Endometrium (tissue), 2 donors: ENCODE measurements at regions not wholly inside any gene's neighbourhood (a gene's known extent, or its start where the extent isn't known, plus 50 kb on each side); places are given as distances from the start of the nearest gene placed in this dataset.
A peak's percentile ranks its signal among the peaks of the same experiment; 100 is the strongest.

Experiments used
- FAIRE-seq: peaks from 2 replicates; lab custom pipeline; 2012; peaks lifted over from hg19 to GRCh38; lab: Jason Lieb, UNC
- donor health status: control.
- donor health status: control.

DNA sequence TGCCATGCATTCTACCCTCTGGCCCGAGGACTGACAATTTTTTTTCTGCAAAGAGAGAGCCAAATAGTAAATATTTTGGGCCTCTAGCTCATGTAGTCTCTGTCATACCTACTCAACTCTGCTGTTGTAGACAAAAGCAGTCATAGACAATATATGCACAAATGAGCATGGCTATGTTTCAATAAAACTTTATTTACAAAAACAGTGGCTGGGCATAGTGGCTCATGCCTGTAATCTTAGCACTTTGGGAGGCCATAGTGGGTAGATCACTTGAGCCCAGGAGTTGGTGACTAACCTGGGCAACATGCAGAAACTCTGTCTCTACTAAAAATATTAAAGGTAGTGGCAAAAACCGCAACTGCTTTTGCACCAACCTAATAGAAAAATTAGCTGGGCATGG lies 153.7 kb upstream of the BTG1 start:
- no peak for FAIRE-seq

DNA sequence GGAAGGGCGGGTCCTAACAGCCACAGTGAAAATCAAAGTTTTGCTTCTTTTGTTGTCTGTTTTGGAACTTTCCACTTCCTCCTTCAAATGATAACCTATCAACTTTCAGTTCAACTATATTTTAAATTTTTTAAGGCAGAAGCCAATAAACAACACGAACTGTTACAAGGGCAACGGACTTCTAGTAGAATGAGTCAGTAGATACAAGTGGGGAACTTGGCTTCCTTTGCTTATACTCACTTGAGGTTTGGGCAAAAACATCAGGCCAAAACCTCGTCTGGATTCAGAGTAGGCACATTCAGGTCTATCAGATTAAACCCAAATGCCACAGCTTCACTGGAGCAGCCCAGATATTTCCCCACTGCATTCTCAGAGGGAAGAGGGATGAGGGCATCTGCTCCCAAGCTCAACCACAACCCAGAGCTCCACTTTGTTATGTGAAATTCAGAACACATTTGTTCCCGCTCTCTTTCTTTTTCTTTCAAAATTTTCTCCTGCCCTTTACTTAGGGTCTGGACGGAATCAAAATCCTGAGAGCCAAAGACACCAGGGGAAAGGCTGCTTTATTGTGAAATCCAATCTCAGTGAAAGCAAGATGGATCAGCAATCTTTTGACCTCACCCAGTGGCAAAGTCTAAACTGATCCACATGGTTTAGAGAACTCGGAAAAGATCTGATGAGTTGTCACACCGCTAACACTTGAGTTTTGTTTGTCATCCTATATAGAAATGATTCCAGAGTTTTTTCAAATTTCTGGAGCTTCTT lies 152.5 kb upstream of the BTG1 start:
- no peak for FAIRE-seq

DNA sequence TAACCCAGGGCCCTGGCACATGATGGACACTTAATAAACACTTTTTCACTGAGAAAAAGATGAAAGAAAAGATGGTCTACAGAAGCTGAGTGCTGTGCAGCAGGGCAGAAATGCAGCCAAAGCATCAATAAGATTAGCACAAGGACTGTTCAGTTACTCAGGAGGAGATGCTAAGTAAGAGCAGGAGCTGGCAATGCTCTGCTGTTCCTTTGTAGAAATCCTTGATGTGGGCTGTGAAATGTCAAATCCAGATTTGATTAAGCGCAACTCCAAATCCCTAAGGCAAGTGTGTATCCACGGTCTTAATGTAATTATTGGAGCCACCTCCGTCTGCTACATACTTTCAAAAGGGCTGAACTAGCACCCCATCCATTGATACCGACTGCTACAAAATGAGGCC lies 151.8 kb upstream of the BTG1 start:
- FAIRE-seq: no peak

DNA sequence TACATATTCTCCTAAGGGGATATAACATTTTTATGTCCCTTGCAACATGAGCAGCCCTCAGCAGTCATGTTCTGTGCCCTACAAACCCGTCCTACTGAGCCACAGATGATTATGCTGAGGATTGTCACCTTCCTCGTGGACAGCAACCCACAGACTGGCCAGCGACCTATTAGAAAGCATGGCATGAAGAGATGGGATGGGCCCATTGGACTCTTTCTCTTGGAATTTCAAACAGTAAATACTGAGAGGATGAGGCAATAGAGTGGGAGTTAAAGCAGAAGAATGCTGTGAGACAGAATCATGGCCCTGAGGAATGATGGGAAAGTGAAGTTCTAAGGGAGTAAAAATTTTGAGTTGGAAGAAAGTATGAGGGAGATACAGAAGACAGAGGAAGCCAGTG lies 149.9 kb upstream of the BTG1 start:
- no peak for FAIRE-seq

DNA sequence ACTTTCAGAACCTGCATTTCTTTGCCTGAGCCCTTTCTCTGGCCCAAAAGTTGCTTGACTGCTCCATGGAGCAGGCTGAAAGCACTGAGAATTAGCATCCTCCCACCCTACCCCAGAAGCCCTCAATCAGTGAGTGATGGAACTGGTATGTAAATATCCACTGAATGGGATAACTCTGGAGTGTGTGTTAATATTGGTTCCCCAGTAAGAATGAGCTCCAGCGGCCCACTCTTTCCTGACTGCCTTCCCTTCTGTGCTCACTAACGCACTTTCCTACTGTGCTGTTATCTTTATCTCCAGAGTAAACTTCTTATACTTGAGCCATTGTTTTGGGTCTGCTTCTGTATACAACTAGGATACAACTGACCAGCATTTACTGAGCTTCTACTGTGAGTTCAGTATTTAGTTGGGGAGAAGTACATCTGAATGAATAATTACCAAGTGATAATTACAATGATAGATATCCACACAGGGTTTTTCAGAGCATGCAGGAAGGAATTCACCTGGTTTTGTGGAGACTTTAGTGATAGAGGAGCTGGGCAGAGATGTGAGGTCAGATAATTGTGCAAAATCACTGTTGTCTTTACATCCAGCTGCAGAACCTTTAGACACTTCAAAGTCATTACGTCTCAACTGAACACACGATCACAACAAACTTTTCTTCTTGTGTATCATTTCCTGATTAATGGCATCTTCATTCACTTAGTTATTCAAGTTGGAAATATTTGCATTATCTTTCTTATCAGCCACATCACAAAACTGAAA lies 149.2 kb upstream of the BTG1 start:
- FAIRE-seq: no peak

DNA sequence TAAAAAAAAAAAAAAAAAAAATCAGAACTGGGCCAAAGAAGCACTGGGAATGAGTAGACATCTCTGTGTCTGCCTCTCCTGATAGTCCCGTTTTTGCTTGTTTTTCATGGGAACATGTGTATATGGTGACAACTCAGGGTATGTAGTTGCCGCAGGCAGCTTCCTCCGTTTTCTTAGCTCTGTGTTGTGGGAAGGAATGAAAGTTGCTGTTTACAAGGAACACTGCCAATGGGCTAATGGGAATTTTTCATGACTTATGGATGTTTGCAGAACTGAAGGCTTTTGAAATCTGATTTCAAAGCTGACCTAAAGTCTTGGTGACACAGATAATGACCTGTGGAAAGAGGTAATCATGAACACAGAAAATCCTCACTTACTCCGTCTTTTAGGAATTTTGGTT lies 146.4 kb upstream of the BTG1 start:
- FAIRE-seq: peak; percentile 69

DNA sequence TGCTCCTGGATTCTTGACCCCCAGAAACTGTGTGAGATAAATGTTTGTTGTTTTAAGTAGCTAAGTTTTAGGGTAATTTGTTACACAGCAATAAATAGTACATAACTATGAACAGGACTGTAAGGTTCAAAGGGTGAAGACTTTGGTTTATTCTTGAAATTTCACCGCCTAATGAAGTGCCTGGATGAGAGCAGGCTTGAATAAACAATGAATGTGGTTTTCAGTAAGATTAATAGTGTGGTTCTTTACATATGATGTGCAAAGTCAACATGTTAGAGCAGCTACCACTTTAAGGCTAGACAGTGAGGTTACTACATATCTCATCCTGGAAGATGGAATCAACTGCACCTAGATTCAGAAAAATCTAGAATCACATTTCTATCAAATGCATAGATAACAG lies 145.2 kb upstream of the BTG1 start:
- no peak for FAIRE-seq

DNA sequence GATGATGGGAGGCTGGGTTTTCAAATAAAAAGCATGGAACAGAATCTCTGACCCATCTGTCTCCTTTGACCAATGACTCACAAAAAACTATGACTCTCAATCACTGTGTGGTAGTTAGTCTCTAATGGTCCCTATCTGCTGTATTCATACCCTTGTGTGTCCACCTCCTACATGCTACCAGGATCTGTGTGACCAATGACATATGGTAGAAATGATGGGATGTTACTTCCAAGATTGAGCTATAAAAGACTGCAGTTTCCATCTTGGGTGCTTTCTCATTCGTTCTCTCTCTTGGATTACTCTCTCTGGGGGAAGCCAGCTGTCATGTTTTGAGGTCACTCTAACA lies 144.7 kb upstream of the BTG1 start:
- FAIRE-seq: no peak

DNA sequence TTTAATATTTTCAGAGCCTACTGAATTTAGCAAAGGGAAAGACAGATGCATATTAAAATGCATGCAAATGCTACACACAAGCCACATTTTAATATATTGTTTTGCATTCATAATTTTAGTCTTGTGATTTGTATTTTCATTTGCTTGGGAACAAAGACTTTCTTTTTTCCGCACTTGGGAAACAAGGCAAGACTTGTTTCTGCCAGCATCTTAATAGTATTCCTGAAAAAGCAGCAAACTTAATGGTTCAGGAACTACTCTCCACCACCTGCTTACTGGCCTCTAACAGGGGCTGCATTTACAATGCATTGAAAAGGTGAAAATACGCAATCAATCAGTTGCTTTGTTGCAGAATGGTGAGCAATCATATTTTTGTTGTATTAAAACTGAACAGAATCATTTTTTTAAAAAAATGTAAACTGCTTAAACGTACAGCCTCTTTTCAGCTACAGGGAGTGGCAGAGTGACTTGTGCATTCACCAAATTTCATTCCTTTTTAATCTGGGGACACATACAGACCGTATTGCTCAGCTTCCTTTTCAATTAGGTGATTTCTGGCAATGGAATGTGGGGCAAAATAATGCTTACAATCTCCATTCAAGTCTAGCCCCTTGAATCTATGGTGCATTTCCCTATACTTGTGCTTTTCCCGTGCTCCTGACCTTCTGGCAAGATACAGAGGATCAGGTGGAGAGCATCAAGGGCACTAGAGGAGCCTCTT lies 144.1 kb upstream of the BTG1 start:
- FAIRE-seq: no peak

DNA sequence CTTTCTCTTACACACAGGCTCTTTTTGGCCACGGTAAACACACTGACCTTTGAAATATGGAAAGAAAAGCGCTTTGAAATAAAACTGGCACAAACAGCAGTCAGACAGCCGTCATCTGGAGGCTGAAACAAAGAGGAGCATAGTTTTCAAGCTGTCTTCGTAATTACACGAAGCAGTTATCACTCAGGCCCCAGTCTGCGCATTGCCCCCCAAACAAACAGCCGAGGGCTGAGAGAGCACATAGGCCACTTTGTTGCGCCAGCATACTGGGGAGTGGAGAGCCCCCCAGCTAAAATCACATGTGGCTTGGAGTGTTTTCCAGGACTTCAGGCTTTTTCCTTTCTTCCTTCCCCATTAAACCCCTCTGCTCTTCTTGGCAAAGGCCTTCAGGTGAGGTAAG lies 142.9 kb upstream of the BTG1 start:
- FAIRE-seq: no peak

DNA sequence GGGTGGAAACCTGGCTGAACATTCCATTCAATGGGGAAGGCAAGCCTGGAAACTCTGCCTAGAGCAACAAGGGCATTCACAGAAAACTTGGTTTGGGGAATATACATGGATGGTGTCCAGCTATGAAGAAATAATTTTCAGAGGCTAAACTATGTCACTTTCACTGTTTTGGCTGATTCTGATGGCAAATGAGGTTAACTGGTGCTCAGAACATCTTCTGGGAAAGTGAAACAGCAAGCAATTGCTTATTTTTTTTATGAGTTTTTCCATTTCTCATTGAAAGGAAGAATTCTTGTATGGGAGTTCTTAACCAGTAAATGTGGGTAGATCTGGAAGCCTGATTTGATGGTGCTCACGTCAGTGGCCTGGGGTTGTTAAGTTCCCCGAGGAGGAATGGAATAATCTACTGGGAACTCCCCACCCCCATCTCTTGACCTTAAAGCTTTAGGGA lies 132.8 kb upstream of the BTG1 start:
- no peak for FAIRE-seq

DNA sequence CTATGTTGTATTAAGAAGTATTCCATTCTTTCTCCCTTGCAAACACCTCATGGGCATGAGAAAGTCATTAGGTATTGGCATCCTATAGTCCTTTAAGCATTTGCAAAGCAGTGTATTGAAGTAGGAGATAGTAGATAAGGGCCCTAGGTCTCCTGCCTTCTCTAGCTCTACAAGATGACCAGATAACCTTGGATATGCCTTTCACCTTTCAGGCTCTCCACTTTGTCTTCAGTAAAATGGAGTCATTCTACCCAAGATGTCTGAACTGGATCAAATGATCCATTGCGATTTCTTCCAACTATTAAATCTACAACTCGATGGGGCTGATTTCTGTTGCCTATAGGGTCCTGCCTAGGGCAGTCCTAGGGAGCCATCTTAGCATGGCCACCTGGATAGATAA lies 132.1 kb upstream of the BTG1 start:
- FAIRE-seq: no peak

DNA sequence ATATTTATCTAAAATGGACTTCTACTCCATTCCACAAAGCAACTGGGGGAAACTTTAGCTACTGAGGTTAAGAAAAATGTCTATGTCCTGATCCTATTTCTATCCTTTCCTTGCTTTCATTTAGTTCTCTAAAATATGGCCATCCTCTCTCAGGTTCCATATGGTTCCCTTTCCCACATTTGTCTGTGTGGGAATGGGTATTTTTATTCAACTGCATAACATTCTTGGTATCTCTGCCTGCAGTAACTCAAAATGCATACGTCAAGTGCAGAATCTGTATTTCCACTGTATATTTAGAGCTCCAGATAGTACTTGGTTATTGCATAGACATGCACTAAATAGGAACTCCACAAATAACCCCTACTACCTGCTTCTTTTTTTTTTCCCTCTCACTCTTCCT lies 130.6 kb upstream of the BTG1 start:
- FAIRE-seq: no peak

DNA sequence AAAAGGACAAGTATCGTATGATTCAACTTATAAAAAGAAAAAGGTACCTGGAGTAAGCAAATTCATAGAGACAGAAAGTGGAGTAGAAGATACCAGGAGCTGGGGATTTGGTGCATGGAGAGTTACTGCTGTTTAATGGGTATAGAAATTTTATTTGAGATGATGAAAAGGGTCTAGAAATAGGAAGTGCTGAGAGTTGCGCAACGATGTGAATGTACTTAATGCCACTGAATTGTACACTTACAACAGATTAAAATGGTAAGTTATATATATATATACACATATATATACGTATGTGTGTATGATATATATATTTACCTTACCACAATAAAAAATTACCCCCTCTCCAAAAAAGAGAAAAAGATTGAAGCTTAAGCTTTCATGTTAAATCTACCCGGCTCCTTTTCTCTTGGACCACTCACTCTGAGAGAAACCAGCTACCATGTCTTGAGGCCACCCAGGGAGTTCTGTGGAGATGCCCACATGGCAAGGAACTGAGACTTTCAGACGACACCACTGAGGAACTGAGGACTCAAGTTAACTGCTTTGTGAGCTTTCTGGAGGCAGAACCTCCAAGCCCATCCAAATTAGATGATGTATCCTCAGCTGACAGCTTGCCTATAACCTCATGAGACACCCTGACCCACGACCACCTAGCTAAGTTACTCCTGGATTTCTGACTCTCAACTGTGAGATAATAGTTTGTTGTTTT lies 130.0 kb upstream of the BTG1 start:
- FAIRE-seq: no peak

DNA sequence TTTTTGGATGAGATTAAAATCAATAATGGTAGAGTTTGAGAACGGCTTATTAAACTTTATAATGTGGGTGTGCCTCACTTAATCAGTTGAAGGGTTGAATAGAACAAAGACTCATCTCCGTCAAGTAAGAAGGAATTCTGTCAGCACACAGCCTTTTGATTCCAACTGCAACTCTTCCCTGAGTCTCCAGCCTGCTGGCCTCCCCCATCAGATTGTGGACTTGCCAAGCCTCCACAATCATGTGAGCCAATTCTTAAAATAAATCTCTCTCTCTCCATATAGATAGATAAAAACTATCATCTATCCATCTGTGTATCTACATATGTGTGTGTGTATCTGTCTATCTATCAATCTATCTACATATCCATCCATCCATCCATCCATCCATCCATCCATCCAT lies 127.4 kb upstream of the BTG1 start:
- FAIRE-seq: no peak

DNA sequence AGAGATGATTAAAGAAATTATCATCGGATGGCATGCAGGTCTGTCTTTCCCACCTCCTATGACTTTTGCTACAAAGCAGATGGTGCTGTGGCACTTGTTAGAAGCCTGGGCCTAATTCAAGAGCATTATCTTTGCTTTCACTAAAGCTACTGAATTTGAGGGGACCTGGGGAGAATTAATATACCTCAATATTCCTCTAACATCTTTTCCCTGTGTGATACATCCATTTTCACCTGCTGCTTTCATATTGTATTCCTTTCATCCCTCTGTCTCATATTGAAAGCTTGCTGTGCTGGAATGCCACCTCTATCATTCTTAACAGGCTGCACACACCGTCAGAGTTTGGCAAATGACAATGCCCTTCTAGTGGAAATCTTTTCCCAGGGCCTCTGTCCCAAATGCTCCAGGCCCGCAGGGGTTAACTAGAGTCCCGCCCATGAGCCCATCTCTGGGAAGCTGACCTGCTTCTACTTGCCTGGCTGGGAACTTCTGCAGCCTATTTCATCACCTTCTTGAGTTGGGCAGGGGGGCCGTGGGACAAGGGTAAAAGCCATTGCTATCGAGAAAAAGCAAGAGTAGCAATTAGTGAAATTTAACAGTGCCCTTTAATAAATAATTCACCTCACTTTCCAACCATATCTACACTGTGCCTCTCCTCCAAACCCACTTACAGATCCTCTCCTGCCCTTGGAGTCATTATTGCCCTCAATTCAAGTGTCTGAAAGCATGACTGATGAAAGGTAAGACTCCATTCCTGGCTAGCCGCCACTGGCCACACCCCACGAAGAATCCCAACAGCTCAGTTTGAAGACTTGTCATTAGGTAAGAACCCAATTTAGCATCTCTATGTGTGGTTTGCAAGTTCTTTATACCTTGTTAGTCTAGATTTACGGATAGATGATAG lies 126.7 kb upstream of the BTG1 start:
- no peak for FAIRE-seq

DNA sequence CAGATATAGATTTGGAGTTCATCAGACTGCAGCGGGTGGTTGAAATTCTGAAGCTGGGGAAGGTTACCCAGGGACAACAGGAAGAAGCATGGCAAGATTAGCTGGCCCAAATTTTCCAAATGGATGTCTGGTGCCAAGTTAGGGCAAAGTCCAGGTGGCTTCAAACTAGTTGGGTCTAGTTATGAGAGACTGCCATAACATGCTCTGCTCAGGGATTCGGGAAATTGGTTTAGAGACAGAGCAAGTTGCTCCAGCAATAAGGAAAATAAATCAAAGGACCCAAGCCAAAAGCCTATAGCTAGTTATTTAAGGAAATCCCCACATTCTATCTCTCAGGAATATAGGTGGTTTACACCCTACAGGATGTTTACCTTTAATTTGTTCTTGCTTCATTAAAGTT lies 125.7 kb upstream of the BTG1 start:
- FAIRE-seq: no peak

DNA sequence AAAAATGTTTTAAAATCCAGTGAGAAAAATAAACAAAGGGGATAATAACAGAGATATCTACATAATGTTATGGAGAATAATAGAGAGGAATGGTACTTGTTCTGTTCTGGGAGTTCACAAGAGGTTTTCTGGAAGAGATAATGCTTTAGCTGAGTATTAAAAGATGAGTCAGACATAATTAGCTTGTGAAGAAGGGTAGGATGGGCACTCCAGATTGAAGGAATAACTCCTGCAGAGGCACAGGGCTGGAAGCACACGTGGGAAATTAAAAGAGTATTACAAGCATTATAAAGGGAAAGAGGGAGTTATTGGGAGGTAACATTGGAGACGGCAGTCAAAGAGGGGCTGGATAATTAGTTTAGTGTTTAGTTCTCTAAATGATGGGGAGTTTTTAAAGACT lies 124.9 kb upstream of the BTG1 start:
- no peak for FAIRE-seq

DNA sequence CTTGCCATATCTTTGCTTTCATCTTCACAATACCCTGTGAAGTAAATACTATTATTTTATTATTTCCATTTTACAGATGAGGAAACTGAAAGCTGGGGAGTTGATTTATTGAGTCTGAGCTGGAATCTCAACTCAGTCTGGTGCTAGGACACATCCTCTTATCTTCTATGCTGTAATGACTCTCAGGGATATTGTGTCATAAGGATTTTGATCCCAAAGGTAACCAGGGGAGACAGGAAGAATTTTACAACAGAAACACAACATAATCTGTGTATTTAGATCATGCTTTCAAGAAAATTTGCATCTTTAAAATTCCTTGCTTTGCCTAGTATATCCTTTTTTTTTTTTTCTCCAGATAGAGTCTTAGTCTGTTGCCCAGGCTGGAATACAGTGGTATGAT lies 123.3 kb upstream of the BTG1 start:
- no peak for FAIRE-seq

DNA sequence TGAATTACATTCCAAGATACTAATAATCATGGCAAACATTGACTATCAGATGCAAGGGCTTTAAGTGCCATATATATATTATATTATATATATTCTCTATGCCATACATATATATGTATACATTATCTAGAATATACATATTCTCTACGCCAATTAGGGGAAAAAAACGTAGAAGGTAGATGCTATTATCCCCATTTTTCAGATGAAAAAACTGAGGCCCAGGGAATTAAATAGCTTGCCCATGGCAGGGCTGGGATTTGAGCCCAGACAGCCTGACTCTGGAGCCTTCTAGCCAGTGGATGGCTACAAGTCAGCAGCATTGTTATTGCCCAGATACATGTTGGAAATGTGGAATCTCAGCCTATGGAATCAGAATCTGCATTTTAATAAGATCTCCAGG lies 116.0 kb upstream of the BTG1 start:
- FAIRE-seq: no peak

DNA sequence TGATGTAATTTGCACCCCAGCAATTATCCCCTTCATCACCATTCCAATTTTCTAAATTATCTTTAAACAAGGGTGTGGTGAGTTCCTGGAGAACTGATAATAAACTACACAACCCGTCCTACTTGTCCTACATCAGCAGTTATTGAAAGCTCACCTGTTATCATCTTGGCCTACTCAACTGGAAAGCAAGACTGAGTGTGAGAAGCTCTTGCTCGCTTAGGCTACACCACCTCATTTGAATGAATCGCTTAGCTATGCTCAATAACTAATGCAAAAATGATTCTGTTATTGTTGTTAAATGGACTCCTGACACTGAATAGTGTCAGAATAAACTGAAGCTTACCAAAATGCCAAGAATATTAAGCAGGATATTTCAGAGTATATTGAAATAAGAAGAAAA lies 115.4 kb upstream of the BTG1 start:
- no peak for FAIRE-seq
